ENCODE measurements at regions not wholly inside any gene's neighbourhood (a gene's known extent, or its start where the extent isn't known, plus 50 kb on each side); places are given as distances from the start of the nearest gene placed in this dataset.
"Not testable (repeated sequence)": the region's sequence is repeated elsewhere in the genome, so short reads cannot be mapped to it uniquely, and the experiment has no call there.

DNA sequence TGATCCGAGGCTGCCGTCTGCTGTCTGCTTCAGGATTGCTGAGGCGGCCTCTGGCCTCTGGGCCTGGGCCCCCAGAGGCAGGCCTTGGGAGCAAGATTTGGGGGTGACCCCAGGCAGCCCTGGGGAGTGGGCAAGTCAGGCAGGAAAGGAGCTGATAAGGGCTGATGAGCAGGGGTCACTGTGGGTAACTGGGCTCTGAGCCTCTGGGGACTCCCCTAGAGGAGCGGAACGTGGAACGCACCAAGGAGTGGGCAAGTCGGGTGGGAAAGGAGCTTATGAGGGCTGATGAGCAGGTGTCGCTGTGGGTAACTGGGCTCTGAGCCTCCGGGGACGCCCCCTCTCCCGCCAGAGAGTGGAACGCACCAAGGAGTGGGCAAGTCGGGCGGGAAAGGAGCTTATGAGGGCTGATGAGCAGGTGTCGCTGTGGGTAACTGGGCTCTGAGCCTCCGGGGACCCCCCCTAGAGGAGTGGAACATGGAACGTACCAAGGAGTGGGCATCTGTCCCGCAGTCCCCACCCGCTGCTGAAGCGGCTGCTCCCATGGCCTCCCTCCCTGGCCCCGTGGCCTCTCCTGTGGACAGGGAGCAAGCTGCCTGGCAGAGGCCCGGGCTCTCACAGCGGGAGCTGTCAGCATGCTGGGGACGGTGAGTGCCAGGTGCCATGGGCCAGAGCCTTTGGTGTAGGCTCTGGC is 152.3 kb upstream of the ZNF469 start:
- not testable (repeated sequence) for TF ChIP-seq CTCF, POLR2A (IDR thresholded peaks at IDR 0.05)
